PC-3 (cell line): ENCODE measurements at regions not wholly inside any gene's neighbourhood (a gene's known extent, or its start where the extent isn't known, plus 50 kb on each side); places are given as distances from the start of the nearest gene placed in this dataset.

ENCODE experiments used
- ATAC-seq: fragments of 200-7000 bp; cut with Tn5 transposase; 2 replicates; pipeline ENCODE4 v1.9.1; 2020; ENCODE audit warnings: mild to moderate bottlenecking, moderate library complexity
- BruUV-seq: library from RNA; stranded (reverse); fragments of 400-500 nt; replicated peaks from 2 replicates; lab custom pipeline; 2021; lab: Mats Ljungman, UMichigan
- CTCF ChIA-PET: fragments of 300-600 bp; sonication (Branson Sonifier 250); formaldehyde crosslinking; loops from one replicate; lab custom pipeline; 2022; ENCODE audit warnings: antibody characterized with exemption; lab: Charles Lee
- POLR2A ChIA-PET: fragments of 300-600 bp; sonication (Branson Sonifier 250); formaldehyde crosslinking; loops from one replicate; lab custom pipeline; 2022; ENCODE audit warnings: antibody characterized with exemption; ENCODE audit not compliant: unreplicated experiment; lab: Charles Lee
- DNase-seq: peaks from one replicate; pipeline ENCODE4 v3.0.0-alpha.2; 2015
- H2AFZ ChIP-seq: fragments of 300-600 bp; sonication (generic); 2 replicates; pipeline ENCODE4 v1.6.0; 2016; ENCODE audit warnings: antibody characterized with exemption, low read length
- H3F3A ChIP-seq: fragments of 300-600 bp; sonication (generic); one replicate; pipeline ENCODE4 v1.6.0; 2017; ENCODE audit warnings: antibody characterized with exemption, low read length, control low read depth, mild to moderate bottlenecking; ENCODE audit not compliant: unreplicated experiment
- H3K27ac ChIP-seq: fragments of 300-600 bp; sonication (generic); 2 replicates; pipeline ENCODE4 v1.5.1; 2016; ENCODE audit warnings: mild to moderate bottlenecking, low read length
- H3K27me3 ChIP-seq: fragments of 300-600 bp; sonication (generic); 2 replicates; pipeline ENCODE4 v1.6.1; 2016; ENCODE audit warnings: low read length, mixed read lengths
- H3K36me3 ChIP-seq: fragments of 300-600 bp; sonication (generic); 2 replicates; pipeline ENCODE4 v1.6.1; 2016; ENCODE audit warnings: low read depth, mixed run types, low read length, mixed read lengths
- H3K4me1 ChIP-seq: fragments of 300-600 bp; sonication (generic); 2 replicates; pipeline ENCODE4 v1.5.1; 2016; ENCODE audit warnings: low read length; ENCODE audit not compliant: insufficient read depth
- H3K4me2 ChIP-seq: fragments of 300-600 bp; sonication (generic); 2 replicates; pipeline ENCODE4 v1.6.0; 2016; ENCODE audit warnings: low read length
- H3K4me3 ChIP-seq: fragments of 300-600 bp; sonication (generic); 2 replicates; pipeline ENCODE4 v1.5.1; 2016; ENCODE audit warnings: mild to moderate bottlenecking, low read length, mixed read lengths
- H3K79me2 ChIP-seq: fragments of 300-600 bp; sonication (generic); 2 replicates; pipeline ENCODE4 v1.6.1; 2017; ENCODE audit warnings: low read length, mixed read lengths
- H3K9ac ChIP-seq: fragments of 300-600 bp; sonication (generic); 2 replicates; pipeline ENCODE4 v1.6.0; 2016; ENCODE audit warnings: mild to moderate bottlenecking, low read length
- H3K9me2 ChIP-seq: fragments of 300-600 bp; sonication (generic); replicated peaks from 2 replicates; pipeline ENCODE4 v1.6.1; 2016; ENCODE audit warnings: mixed run types, low read length, mixed read lengths
- H3K9me3 ChIP-seq: fragments of 300-600 bp; sonication (generic); 2 replicates; pipeline ENCODE4 v1.6.1; 2016; ENCODE audit warnings: low read length, mixed read lengths
- H4K20me1 ChIP-seq: fragments of 300-600 bp; sonication (generic); 2 replicates; pipeline ENCODE4 v1.6.1; 2016; ENCODE audit warnings: low read length, mixed read lengths
- CTCF ChIP-seq: fragments of 300-600 bp; sonication (generic); conservative IDR thresholded peaks from 2 replicates; pipeline ENCODE4 v1.5.1; 2017; ENCODE audit warnings: antibody characterized with exemption, low read depth, mild to moderate bottlenecking, low read length
- EZH2 ChIP-seq: fragments of 300-600 bp; sonication (generic); IDR thresholded peaks from one replicate; pipeline ENCODE4 v1.6.1; 2017; ENCODE audit warnings: antibody characterized with exemption, mild to moderate bottlenecking, low read length; ENCODE audit not compliant: unreplicated experiment
- EZH2phosphoT487 ChIP-seq: fragments of 300-600 bp; sonication (generic); IDR thresholded peaks from 2 replicates; pipeline ENCODE4 v1.6.1; 2018; ENCODE audit warnings: mild to moderate bottlenecking, antibody characterized with exemption, low read length, borderline replicate concordance
- intact Hi-C: fragments of 100-400 bp; cut with micrococcal nuclease; formaldehyde crosslinking; loops from 2 replicates; pipeline ENCODE4 v1.9.0; 2023

GRCh38 chr7:119197877-119198527 lies 973.5 kb downstream of the ANKRD7 start:
- Histone ChIP-seq H3K36me3 (no peaks in the 10 kb centered on the region), H3K9me3 (no peaks in the 10 kb centered on the region), H3F3A (no peaks in the 10 kb centered on the region), H3K4me1 (no peaks in the 10 kb centered on the region), H4K20me1 (no peaks in the 10 kb centered on the region), H3K9me2 (no peaks in the 10 kb centered on the region), H3K27me3 (no peaks in the 10 kb centered on the region), H3K4me3 (no peak overlapping the region), H3K79me2 (no peaks in the 10 kb centered on the region), H3K9ac (no peak overlapping the region), H2AFZ (no peak overlapping the region), H3K4me2 (no peak overlapping the region), H3K27ac (no peak overlapping the region)
- ATAC-seq: peak; percentile 73
- intact Hi-C loops: loop anchor here (1.0 kb wide), 1 partner anchor 280 kb away; no protein-coding TSS in a partner anchor
- ChIA-PET CTCF (interaction anchor here (0.6 kb wide), 2 partner anchors 21 to 185 kb away, joined by 3 read pairs; no protein-coding TSS in a partner anchor), POLR2A (no interaction called here)
- no TSS peak for BruUV-seq
- TF ChIP-seq EZH2phosphoT487 (no peak), EZH2 (no peak), CTCF (peak; percentile 75)
- DNase-seq: peak; percentile 73

DNA sequence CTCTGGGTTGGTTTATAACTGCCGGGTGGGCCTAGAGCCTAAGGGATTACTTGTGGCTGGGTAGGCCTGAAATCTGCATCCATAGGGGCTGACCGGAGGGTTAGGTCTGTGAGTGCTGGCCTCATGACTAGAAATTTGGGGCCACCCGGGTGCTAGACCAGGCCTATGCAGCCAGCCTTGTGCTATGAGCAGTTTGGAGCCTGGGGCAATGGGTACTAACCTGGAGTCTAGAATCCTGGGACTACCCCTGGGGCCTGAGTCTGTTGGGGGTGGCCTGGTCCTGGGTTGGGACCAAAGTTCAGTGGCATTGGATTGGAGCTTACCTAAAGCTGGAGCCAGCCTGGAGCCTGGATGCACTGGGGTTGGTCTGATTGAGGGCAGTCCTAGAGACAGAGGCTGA lies 995.2 kb downstream of the ANKRD7 start:
- no TSS peak for BruUV-seq
- DNase-seq (no peak), ATAC-seq (no peak)
- no peak for TF ChIP-seq CTCF
- no peak for TF ChIP-seq EZH2phosphoT487
- no peak for TF ChIP-seq EZH2
- intact Hi-C loops: no loop called here
- H3K4me3 ChIP-seq: no peak overlapping the region
- H3K79me2 ChIP-seq: no peaks in the 10 kb centered on the region
- ChIA-PET POLR2A (no interaction called here), CTCF (no interaction called here)
- no peaks in the 10 kb centered on the region for H3K36me3 ChIP-seq
- no peaks in the 10 kb centered on the region for H3K4me1 ChIP-seq
- no peak overlapping the region for H3K4me2 ChIP-seq
- no peaks in the 10 kb centered on the region for H3K9me2 ChIP-seq
- no peaks in the 10 kb centered on the region for H3K9me3 ChIP-seq
- H2AFZ ChIP-seq: no peak overlapping the region
- no peak overlapping the region for H3K9ac ChIP-seq
- no peaks in the 10 kb centered on the region for H4K20me1 ChIP-seq
- no peak overlapping the region for H3K27ac ChIP-seq
- H3F3A ChIP-seq: no peaks in the 10 kb centered on the region
- H3K27me3 ChIP-seq: no peaks in the 10 kb centered on the region

DNA sequence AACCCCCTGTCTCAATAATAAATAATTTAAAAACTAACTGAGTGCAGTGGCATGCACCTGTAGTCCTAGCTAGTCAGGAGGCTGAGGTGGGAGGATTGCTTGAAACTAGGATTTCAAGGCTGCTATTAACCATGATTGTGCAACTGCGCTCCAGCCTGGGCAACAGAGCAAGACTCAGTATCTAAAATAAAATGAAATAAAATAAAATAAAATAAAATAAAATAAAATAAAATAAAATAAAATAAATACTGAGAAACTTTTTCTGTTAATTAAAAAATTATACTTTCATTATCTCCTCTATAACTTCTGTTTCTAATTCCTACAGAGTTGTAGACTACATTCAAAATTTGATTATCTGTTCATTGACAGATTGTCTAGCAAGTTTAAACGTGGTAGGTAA lies 999.4 kb downstream of the ANKRD7 start:
- Histone ChIP-seq H3K4me3 (no peak overlapping the region), H3K4me2 (no peak overlapping the region), H4K20me1 (no peaks in the 10 kb centered on the region), H3K4me1 (no peaks in the 10 kb centered on the region), H3K9me3 (no peaks in the 10 kb centered on the region), H3K27ac (no peak overlapping the region), H3K36me3 (no peaks in the 10 kb centered on the region), H2AFZ (no peak overlapping the region), H3K27me3 (no peaks in the 10 kb centered on the region), H3K9me2 (no peaks in the 10 kb centered on the region), H3F3A (no peaks in the 10 kb centered on the region), H3K79me2 (no peaks in the 10 kb centered on the region), H3K9ac (no peak overlapping the region)
- ChIA-PET CTCF (no interaction called here), POLR2A (no interaction called here)
- no peak for ATAC-seq
- TF ChIP-seq CTCF: no peak
- TF ChIP-seq EZH2phosphoT487: no peak
- TF ChIP-seq EZH2: no peak
- no TSS peak for BruUV-seq
- no peak for DNase-seq
- intact Hi-C loops: no loop called here
